ENCODE measurements at regions not wholly inside any gene's neighbourhood (a gene's known extent, or its start where the extent isn't known, plus 50 kb on each side); places are given as distances from the start of the nearest gene placed in this dataset.

GRCh38 chr10:120984221-120984620 lies 133.1 kb downstream of the WDR11 start:
- no peak for DNase-seq

- DNase-seq, result no peak
These were observed 136.2 kb downstream of the WDR11 start for GRCh38 chr10:120987359-120987758.

GRCh38 chr10:120988751-120989150 lies 137.6 kb downstream of the WDR11 start:
- no peak for DNase-seq

GRCh38 chr10:120989279-120989678 lies 138.1 kb downstream of the WDR11 start:
- DNase-seq, result no peak

- DNase-seq, result no peak
These were observed 138.9 kb downstream of the WDR11 start for GRCh38 chr10:120989996-120990598.

- DNase-seq, result no peak
These were observed 139.7 kb downstream of the WDR11 start for GRCh38 chr10:120990831-120991230.

- DNase-seq, result no peak
These were observed 141.9 kb downstream of the WDR11 start for GRCh38 chr10:120993089-120993488.

- DNase-seq, result peak; percentile 40
These were observed 144.6 kb downstream of the WDR11 start for GRCh38 chr10:120995768-120996167.

- DNase-seq, result peak; percentile 38
These were observed 145.4 kb downstream of the WDR11 start for GRCh38 chr10:120996456-120997034.

GRCh38 chr10:120997313-120997712 lies 146.2 kb downstream of the WDR11 start:
- DNase-seq, result peak; percentile 30

GRCh38 chr10:120997756-120998155 lies 146.6 kb downstream of the WDR11 start:
- DNase-seq, result peak; percentile 33

GRCh38 chr10:120998251-120998650 lies 147.1 kb downstream of the WDR11 start:
- DNase-seq, result peak; percentile 1

GRCh38 chr10:120998782-120999285 lies 147.7 kb downstream of the WDR11 start:
- no peak for DNase-seq

GRCh38 chr10:120999868-121000267 lies 148.7 kb downstream of the WDR11 start:
- peak; percentile 27 for DNase-seq

GRCh38 chr10:121002586-121003205 lies 151.5 kb downstream of the WDR11 start:
- peak; percentile 58 for DNase-seq

- DNase-seq, result no peak
These were observed 154.9 kb downstream of the WDR11 start for GRCh38 chr10:121005948-121006587.

GRCh38 chr10:121007264-121007663 lies 156.1 kb downstream of the WDR11 start:
- DNase-seq, result no peak

GRCh38 chr10:121015916-121016315 lies 164.8 kb downstream of the WDR11 start:
- DNase-seq, result no peak

GRCh38 chr10:121024905-121025584 lies 173.9 kb downstream of the WDR11 start:
- no peak for DNase-seq

GRCh38 chr10:121025731-121026130 lies 174.6 kb downstream of the WDR11 start:
- DNase-seq, result no peak

- no peak for DNase-seq
These were observed 176.2 kb downstream of the WDR11 start for GRCh38 chr10:121027371-121027770.

- DNase-seq, result no peak
These were observed 181.3 kb downstream of the WDR11 start for GRCh38 chr10:121032460-121032859.

GRCh38 chr10:121033366-121033765 lies 182.2 kb downstream of the WDR11 start:
- no peak for DNase-seq
